Erythroblast (primary cell): ENCODE measurements at regions not wholly inside any gene's neighbourhood (a gene's known extent, or its start where the extent isn't known, plus 50 kb on each side); places are given as distances from the start of the nearest gene placed in this dataset.

ENCODE experiments used
- GATA1 ChIP-seq: IDR thresholded peaks from 2 replicates; pipeline ENCODE4 v1.6.1; 2011; ENCODE audit warnings: low read depth, mild to moderate bottlenecking, control low read depth, low read length, moderate library complexity
- POLR2A ChIP-seq: IDR thresholded peaks from 2 replicates; pipeline ENCODE4 v1.6.1; 2011; ENCODE audit warnings: mild to moderate bottlenecking, low read length

DNA sequence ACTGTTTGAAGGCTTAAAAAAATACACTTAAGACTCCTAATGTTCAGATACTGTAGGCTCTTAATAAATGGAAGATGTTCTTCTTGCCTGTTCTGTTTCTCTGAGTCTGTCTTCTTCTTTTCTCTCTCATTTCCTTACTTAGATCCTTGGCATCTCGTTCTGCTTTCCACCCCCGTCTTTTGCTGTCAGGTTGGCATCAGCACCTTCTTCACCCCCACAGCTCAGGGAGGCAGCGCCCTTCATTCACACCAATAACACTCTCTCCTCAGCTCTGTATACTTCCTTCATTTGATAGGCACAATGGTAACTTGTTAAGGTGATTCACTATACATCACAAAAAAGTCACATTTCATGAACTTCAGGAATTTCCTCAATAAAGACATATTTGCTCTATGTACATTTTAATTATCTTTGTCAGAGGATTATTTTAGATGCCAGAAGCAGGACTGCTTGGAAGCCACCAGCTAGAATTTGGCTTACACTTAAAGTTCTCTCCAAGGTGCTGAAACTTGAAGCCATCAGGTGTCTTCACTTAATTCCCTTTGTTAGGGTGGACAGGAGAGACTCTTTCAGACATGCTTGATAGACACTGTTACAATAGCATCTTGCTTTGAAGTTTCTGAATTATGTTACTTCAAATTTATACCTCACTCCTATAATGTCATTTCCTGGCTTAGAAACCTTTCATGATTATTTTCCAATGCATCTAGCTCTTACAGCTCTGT is 670.1 kb upstream of the C16orf82 start:
- TF ChIP-seq POLR2A (no peak), GATA1 (no peak)
